Adrenal gland (tissue), 9 donors: ENCODE measurements at regions not wholly inside any gene's neighbourhood (a gene's known extent, or its start where the extent isn't known, plus 50 kb on each side); places are given as distances from the start of the nearest gene placed in this dataset.

ENCODE experiments used
- DNase-seq, 7 donors: peaks; one replicate each; pipeline ENCODE4 v3.0.0-alpha.2; 2019 to 2020
- H3K27ac ChIP-seq, 5 donors: fragments of 200-600 bp; sonication (generic) in 4 of 5; 1 replicate in 3 of 5; 2 replicates in 2 of 5; pipeline versions ENCODE4 v1.5.1 to v1.8.0; 2016 to 2020; ENCODE audit warnings: mild to moderate bottlenecking in 1 of 5
- H3K27me3 ChIP-seq: fragments of 200-600 bp; 2 replicates; pipeline ENCODE4 v1.8.0; 2021
- H3K36me3 ChIP-seq, 2 donors: fragments of 200-600 bp; replicated peaks in 1 of 2; 1 replicate in 1 of 2; 2 replicates in 1 of 2; pipeline versions ENCODE4 v1.5.1 to v1.8.0; 2018 to 2022
- H3K4me1 ChIP-seq, 2 donors: fragments of 200-600 bp; replicated peaks in 1 of 2; 1 replicate in 1 of 2; 2 replicates in 1 of 2; pipeline versions ENCODE4 v1.5.1 to v1.8.0; 2018 to 2021
- H3K4me3 ChIP-seq, 4 donors: fragments of 200-600 bp; sonication (generic) in 3 of 4; one replicate each; pipeline ENCODE4 v1.5.1; 2016 to 2018
- H3K9me3 ChIP-seq, 3 donors: fragments of 200-600 bp; sonication (generic) in 1 of 3; replicated peaks in 1 of 3; 1 replicate in 2 of 3; 2 replicates in 1 of 3; pipeline versions ENCODE4 v1.5.1 to v1.8.0; 2016 to 2021
- CTCF ChIP-seq, 6 experiments: fragments of 450-650 bp in 4 of 6; fragments of 200-600 bp in 2 of 6; sonication (generic) in 1 of 6; IDR thresholded peaks; 1 replicate in 5 of 6; 2 replicates in 1 of 6; pipeline versions ENCODE4 v1.5.1 to v1.8.0; 2016 to 2021; ENCODE audit warnings: antibody characterized with exemption in 6 of 6, mild to moderate bottlenecking in 2 of 6, moderate library complexity in 1 of 6
- POLR2A ChIP-seq, 2 donors: fragments of 450-650 bp; IDR thresholded peaks; one replicate each; pipeline ENCODE4 v1.6.1; 2017; ENCODE audit warnings: antibody characterized with exemption in 2 of 2, mild to moderate bottlenecking in 2 of 2, moderate library complexity in 1 of 2
- WGBS, 4 donors: extraction: QIAGEN DNeasy Blood & Tissue Kit in 2 of 4; methylation state at CpG; one replicate each; pipeline versions ENCODE4 v1.1.5 to v1.1.7; 2013 to 2017; 5-methylcytosine and 5-hydroxymethylcytosine counted together
- intact Hi-C, 2 donors: fragments of 100-400 bp; cut with DNase I; formaldehyde crosslinking; loops; one replicate each; pipeline versions ENCODE4 v1.14.1 to v1.15.0; 2022 to 2023
- donor health status: healthy with polysubstance abuse.
- donor health status: Bipolar disorder and iron deficiency.
- donor health status: DM: yes; HTN: yes; CAD: no.
- donor health status: DM: no; HTN: no; CAD: no.
- donor health status: DM: no; HTN: no; CAD: no.

GRCh38 chr19:5235458-5236219 is 105.0 kb downstream of the PTPRS start:
- H3K27ac ChIP-seq, result no peak overlapping the region
- intact Hi-C loops, result no loop called here
- H3K4me3 ChIP-seq, result no peak overlapping the region
- H3K36me3 ChIP-seq, result peaks cover 0 to 12% of the 10 kb centered on the region in 2 donors
- H3K27me3 ChIP-seq, result no peaks in the 10 kb centered on the region
- H3K4me1 ChIP-seq, result no peaks in the 10 kb centered on the region
- 96 to 98% (median 97%) methylated on average over 12 of the region's 12 CpGs for WGBS, 4 donors
- H3K9me3 ChIP-seq, result no peaks in the 10 kb centered on the region
- DNase-seq, result no peak
- no peak for TF ChIP-seq CTCF (IDR thresholded peaks at IDR 0.05)
- TF ChIP-seq POLR2A (IDR thresholded peaks at IDR 0.05), result no peak

GRCh38 chr19:5234412-5234811 is 106.2 kb downstream of the PTPRS start:
- peaks cover 0 to 12% of the 10 kb centered on the region in 2 donors for H3K36me3 ChIP-seq
- TF ChIP-seq POLR2A (IDR thresholded peaks at IDR 0.05), result no peak
- no peak for TF ChIP-seq CTCF (IDR thresholded peaks at IDR 0.05)

GRCh38 chr19:5232798-5233505 is 107.7 kb downstream of the PTPRS start:
- H3K4me3 ChIP-seq, result no peak overlapping the region
- no peaks in the 10 kb centered on the region for H3K27me3 ChIP-seq
- intact Hi-C loops, result no loop called here
- WGBS, 4 donors, result 89 to 96% (median 92%) methylated on average over 12 of the region's 12 CpGs
- no peak for TF ChIP-seq POLR2A (IDR thresholded peaks at IDR 0.05)
- H3K27ac ChIP-seq, result no peak overlapping the region
- no peaks in the 10 kb centered on the region for H3K9me3 ChIP-seq
- H3K4me1 ChIP-seq, result no peaks in the 10 kb centered on the region
- peaks cover 0 to 5% of the 10 kb centered on the region in 2 donors for H3K36me3 ChIP-seq
- no peak for DNase-seq

More at GRCh38 chr19:5234412-5234811, 106.2 kb downstream of the PTPRS start:
- no peaks in the 10 kb centered on the region for H3K9me3 ChIP-seq
- H3K27me3 ChIP-seq, result no peaks in the 10 kb centered on the region
- no peak overlapping the region for H3K27ac ChIP-seq
- H3K4me1 ChIP-seq, result no peaks in the 10 kb centered on the region
- H3K4me3 ChIP-seq, result no peak overlapping the region
- WGBS, 4 donors, result 93 to 100% (median 98%) methylated on average over 2 to 3 of the region's 3 CpGs
- intact Hi-C loops, result no loop called here
- DNase-seq, result no peak

GRCh38 chr19:5231857-5232678 is 108.5 kb downstream of the PTPRS start:
- Histone ChIP-seq H3K4me1 (no peaks in the 10 kb centered on the region), H3K27ac (no peak overlapping the region), H3K36me3 (peaks cover 0 to 5% of the 10 kb centered on the region in 2 donors), H3K9me3 (no peaks in the 10 kb centered on the region), H3K27me3 (no peaks in the 10 kb centered on the region), H3K4me3 (no peak overlapping the region)
- no peak for TF ChIP-seq CTCF (IDR thresholded peaks at IDR 0.05)
- TF ChIP-seq POLR2A (IDR thresholded peaks at IDR 0.05), result no peak
- WGBS, 4 donors, result 77 to 90% (median 82%) methylated on average over 5 of the region's 5 CpGs
- no peak for DNase-seq
- intact Hi-C loops, result no loop called here
